K562 (cell line): ENCODE measurements at regions not wholly inside any gene's neighbourhood (a gene's known extent, or its start where the extent isn't known, plus 50 kb on each side); places are given as distances from the start of the nearest gene placed in this dataset.

Experiments
- CBX3 ChIP-seq, 2 experiments: IDR thresholded peaks; 1 replicate in 1 of 2; 2 replicates in 1 of 2; pipeline ENCODE4 v1.6.1; 2012; ENCODE audit warnings: inconsistent platforms in 2 of 2, low read length in 2 of 2, borderline replicate concordance in 1 of 2, control low read depth in 1 of 2
- JUND ChIP-seq, 2 experiments: IDR thresholded peaks; 2 replicates in 1 of 2; 3 replicates in 1 of 2; pipeline ENCODE4 v1.6.1; 2011; ENCODE audit warnings: borderline replicate concordance in 2 of 2, low read depth in 2 of 2, low read length in 2 of 2, improper control_type of control experiment in 1 of 2, missing biosample characterization in 1 of 2, missing genetic modification characterization in 1 of 2, missing genetic modification reagents in 1 of 2
- MAFG ChIP-seq: fragments of 450-650 bp; conservative IDR thresholded peaks from 2 replicates; pipeline ENCODE4 v1.6.1; 2016; ENCODE audit warnings: missing genetic modification characterization, missing compliant biosample characterization
- SMARCE1 ChIP-seq: fragments of 450-650 bp; IDR thresholded peaks from 2 replicates; pipeline ENCODE4 v1.7.1; 2016; ENCODE audit warnings: mild to moderate bottlenecking
- ZNF175 ChIP-seq: fragments of 200-800 bp; sonication (Bioruptor generic); IDR thresholded peaks from 2 replicates; pipeline ENCODE4 v1.6.1; 2016; ENCODE audit warnings: low read depth, mild to moderate bottlenecking, missing genetic modification characterization, missing compliant biosample characterization
- ZNF184 ChIP-seq: sonication (generic); formaldehyde crosslinking; IDR thresholded peaks from 2 replicates; pipeline ENCODE4 v1.5.0; 2020; ENCODE audit warnings: missing genetic modification reagents
- ZNF253 ChIP-seq: fragments of 250-450 bp; sonication (Bioruptor Pico); conservative IDR thresholded peaks from 2 replicates; pipeline ENCODE4 v1.6.1; 2021; ENCODE audit warnings: mild to moderate bottlenecking
- ZNF79 ChIP-seq: fragments of 250-450 bp; sonication (Bioruptor Pico); IDR thresholded peaks from 2 replicates; pipeline ENCODE4 v1.4.0; 2020; ENCODE audit warnings: low read depth, mild to moderate bottlenecking, moderate library complexity
- TF ChIP-seq, protein P1 (sequence below), 2 experiments: IDR thresholded peaks in 1 of 2; conservative IDR thresholded peaks in 1 of 2; 2 replicates each; pipeline ENCODE4 v1.6.1; 2016; ENCODE audit warnings: low read depth in 2 of 2, mild to moderate bottlenecking in 1 of 2, missing compliant biosample characterization in 1 of 2, missing genetic modification characterization in 1 of 2, moderate library complexity in 1 of 2
- TF ChIP-seq, protein P2 (sequence below), 2 experiments: fragments of 450-650 bp; IDR thresholded peaks; 2 replicates each; pipeline ENCODE4 v1.6.1; 2016; ENCODE audit warnings: mild to moderate bottlenecking in 2 of 2, borderline replicate concordance in 1 of 2, low read depth in 1 of 2, moderate library complexity in 1 of 2
- TF ChIP-seq, protein P3 (sequence below): conservative IDR thresholded peaks from 2 replicates; pipeline ENCODE4 v1.6.1; 2011; ENCODE audit warnings: low read depth, mild to moderate bottlenecking, low read length; ENCODE audit not compliant: control insufficient read depth

DNA sequence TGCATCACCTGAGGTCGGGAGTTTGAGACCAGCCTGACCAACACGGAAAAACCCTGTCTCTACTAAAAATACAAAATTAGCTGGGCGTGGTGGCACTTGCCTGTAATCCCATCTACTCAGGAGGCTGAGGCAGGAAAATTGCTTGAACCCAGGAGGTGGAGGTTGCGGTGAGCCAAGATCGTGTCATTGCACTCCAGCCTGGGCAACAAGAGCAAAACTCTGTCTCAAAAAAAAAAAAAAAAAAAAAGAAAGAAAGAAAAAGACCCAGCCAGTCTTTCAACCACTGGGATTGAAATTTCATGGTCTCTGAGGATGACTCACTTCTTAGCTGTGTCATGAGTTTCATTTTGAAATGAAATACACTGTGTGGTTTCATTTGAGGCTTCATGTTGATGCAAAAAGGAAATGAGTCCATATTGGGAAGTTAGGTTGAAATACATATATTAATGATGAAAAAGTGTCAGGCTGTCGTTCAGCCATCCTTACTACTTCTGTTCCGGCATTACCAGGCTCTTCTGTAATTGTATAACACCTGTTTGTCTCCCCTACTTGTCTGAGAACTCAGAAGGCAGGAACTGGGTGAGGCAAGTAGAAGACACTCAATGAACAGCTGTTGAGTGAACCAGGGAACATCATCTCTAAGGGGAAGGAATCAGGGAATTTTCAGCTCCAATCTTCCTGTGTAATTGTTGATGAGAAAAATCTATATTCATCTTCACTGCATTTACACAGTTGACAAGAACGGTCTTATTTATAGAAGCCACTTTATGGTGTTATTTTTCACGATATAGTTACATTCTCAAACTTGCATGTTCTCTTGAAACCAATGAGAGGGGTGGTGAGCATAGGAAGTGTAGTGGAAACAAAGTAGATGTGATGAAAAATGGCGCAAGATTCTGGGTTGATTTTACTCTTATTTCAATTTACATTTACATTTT, 87.4 kb downstream of the NFKBIZ start (continued):
- TF ChIP-seq, protein P1, sequence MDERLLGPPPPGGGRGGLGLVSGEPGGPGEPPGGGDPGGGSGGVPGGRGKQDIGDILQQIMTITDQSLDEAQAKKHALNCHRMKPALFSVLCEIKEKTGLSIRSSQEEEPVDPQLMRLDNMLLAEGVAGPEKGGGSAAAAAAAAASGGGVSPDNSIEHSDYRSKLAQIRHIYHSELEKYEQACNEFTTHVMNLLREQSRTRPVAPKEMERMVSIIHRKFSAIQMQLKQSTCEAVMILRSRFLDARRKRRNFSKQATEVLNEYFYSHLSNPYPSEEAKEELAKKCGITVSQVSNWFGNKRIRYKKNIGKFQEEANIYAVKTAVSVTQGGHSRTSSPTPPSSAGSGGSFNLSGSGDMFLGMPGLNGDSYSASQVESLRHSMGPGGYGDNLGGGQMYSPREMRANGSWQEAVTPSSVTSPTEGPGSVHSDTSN (CRISPR knock-in tag; IDR thresholded peaks at IDR 0.05; ENCODE audit: low read depth) = no peak
- TF ChIP-seq, protein P1 (tag; conservative IDR thresholded peaks at IDR 0.05; ENCODE audit: low read depth) = 0 out of 2 replicates have a peak, but pooled peaks have one; percentile 8
- 0 out of 2 replicates have a peak, but pooled peaks have one; percentile 20 for TF ChIP-seq MAFG (tag)
- peak; percentile 56; the same call in 1 of the 2 replicates for TF ChIP-seq SMARCE1
- TF ChIP-seq ZNF79 (CRISPR knock-in tag) = 0 out of 2 replicates have a peak, but pooled peaks have one; percentile 8
- no peak for TF ChIP-seq ZNF184 (CRISPR knock-in tag)
- no peak for TF ChIP-seq ZNF253 (CRISPR knock-in tag)
- peak; percentile 75 for TF ChIP-seq ZNF175 (CRISPR knock-in tag)
- TF ChIP-seq, protein P2, sequence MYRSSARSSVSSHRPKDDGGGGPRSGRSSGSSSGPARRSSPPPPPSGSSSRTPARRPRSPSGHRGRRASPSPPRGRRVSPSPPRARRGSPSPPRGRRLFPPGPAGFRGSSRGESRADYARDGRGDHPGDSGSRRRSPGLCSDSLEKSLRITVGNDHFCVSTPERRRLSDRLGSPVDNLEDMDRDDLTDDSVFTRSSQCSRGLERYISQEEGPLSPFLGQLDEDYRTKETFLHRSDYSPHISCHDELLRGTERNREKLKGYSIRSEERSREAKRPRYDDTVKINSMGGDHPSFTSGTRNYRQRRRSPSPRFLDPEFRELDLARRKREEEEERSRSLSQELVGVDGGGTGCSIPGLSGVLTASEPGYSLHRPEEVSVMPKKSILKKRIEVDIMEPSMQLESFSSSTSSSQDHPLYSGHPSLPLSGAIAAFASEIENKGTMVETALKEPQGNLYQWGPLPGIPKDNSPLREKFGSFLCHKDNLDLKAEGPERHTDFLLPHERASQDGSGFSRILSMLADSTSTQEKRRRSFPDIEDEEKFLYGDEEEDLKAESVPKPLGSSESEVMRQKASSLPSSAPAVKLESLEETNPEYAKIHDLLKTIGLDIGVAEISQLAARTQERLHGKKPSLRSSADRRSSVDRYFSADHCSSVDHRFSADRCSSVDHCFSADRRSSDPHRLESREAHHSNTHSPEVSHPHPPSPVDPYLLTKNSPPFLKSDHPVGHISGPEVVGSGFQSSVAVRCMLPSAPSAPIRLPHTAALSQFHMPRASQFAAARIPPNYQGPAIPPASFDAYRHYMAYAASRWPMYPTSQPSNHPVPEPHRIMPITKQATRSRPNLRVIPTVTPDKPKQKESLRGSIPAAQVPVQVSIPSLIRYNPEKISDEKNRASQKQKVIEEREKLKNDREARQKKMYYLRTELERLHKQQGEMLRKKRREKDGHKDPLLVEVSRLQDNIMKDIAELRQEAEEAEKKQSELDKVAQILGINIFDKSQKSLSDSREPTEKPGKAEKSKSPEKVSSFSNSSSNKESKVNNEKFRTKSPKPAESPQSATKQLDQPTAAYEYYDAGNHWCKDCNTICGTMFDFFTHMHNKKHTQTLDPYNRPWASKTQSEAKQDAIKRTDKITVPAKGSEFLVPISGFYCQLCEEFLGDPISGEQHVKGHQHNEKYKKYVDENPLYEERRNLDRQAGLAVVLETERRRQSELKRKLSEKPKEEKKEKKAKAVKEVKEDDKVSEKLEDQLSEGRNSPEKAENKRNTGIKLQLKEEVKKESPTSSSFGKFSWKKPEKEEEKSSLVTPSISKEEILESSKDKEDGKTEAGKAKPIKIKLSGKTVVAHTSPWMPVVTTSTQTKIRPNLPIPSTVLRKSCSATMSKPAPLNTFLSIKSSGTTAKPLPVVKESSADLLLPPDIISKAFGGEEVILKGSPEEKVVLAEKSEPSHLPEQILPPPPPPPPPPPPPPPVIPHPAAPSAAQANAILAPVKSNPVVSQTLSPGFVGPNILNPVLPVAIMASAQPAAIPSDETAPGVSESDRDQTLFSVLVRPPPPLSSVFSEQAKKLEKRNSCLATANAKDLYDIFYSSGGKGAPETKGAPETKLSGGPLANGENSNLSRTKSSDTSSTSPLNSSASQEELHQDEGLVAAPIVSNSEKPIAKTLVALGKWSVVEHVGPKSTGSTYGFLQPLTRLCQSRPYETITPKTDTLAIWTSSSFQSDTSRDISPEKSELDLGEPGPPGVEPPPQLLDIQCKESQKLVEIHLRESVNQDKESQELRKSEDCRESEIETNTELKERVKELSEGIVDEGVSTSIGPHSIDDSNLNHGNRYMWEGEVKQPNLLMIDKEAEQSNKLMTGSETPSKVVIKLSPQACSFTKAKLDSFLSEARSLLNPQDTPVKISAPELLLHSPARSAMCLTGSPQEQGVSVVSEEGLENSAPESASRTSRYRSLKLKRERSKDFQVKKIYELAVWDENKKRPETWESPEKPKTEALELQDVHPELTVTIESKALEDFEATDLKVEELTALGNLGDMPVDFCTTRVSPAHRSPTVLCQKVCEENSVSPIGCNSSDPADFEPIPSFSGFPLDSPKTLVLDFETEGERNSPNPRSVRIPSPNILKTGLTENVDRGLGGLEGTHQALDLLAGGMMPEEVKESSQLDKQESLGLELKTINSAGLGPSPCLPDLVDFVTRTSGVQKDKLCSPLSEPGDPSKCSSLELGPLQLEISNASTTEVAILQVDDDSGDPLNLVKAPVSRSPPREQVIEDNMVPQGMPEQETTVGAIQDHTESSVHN (IDR thresholded peaks at IDR 0.05; ENCODE audit: borderline replicate concordance in 1 of 2, low read depth in 1 of 2) = 0 out of 4 replicates have a peak, but pooled peaks of 1 of the 2 experiments have one; percentile 32
- TF ChIP-seq CBX3 (IDR thresholded peaks at IDR 0.05; ENCODE audit: borderline replicate concordance in 1 of 2, low read length in 2 of 2) = no peak
- TF ChIP-seq JUND (IDR thresholded peaks at IDR 0.05; ENCODE audit: borderline replicate concordance, low read depth, low read length) = peak; percentile 83
- TF ChIP-seq JUND (tag; IDR thresholded peaks at IDR 0.05; ENCODE audit: borderline replicate concordance, low read depth, low read length) = peak; percentile 54; the same call in 1 of the 3 replicates
- TF ChIP-seq, protein P3, sequence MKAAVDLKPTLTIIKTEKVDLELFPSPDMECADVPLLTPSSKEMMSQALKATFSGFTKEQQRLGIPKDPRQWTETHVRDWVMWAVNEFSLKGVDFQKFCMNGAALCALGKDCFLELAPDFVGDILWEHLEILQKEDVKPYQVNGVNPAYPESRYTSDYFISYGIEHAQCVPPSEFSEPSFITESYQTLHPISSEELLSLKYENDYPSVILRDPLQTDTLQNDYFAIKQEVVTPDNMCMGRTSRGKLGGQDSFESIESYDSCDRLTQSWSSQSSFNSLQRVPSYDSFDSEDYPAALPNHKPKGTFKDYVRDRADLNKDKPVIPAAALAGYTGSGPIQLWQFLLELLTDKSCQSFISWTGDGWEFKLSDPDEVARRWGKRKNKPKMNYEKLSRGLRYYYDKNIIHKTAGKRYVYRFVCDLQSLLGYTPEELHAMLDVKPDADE = no peak
